ENCODE measurements at regions not wholly inside any gene's neighbourhood (a gene's known extent, or its start where the extent isn't known, plus 50 kb on each side); places are given as distances from the start of the nearest gene placed in this dataset.

- H3K9me3 Mint-ChIP-seq = no peaks in the 10 kb centered on the region
- Histone ChIP-seq H3K4ac (ENCODE audit: low read depth, low read length) (no peak overlapping the region), H3K9me3 (ENCODE audit: control insufficient read depth, low read depth, low read length) (no peaks in the 10 kb centered on the region), H3K79me1 (ENCODE audit: insufficient read depth, low read depth, low read length, poor library complexity, severe bottlenecking) (no peaks in the 10 kb centered on the region), H2AK5ac (ENCODE audit: insufficient read length, low read length) (no peak overlapping the region), H4K8ac (replicated peaks; ENCODE audit: insufficient read length, low read depth, low read length) (no peak overlapping the region), H3K4me1 (ENCODE audit: insufficient read depth, low read length) (peaks cover 3% of the 10 kb centered on the region; the same call in 1 of the 2 replicates), H3T11ph (ENCODE audit: low read length) (no peak overlapping the region), H2BK5ac (ENCODE audit: insufficient read length, low read length) (no peak overlapping the region), H3K14ac (ENCODE audit: insufficient read depth, low read length) (no peak overlapping the region), H2BK120ac (ENCODE audit: low read depth, low read length, poor library complexity, severe bottlenecking) (no peak overlapping the region), H3K4me2 (ENCODE audit: insufficient read depth, insufficient read length, low read length) (no peak overlapping the region), H4K91ac (ENCODE audit: insufficient read length, low read depth, low read length) (no peak overlapping the region), H3K18ac (ENCODE audit: insufficient read length, low read depth, low read length) (no peak overlapping the region), H3K56ac (ENCODE audit: insufficient read length, low read depth, low read length) (no peak overlapping the region), H3K23ac (ENCODE audit: insufficient read length, low read depth, low read length) (no peak overlapping the region), H2BK12ac (ENCODE audit: insufficient read length, low read depth, low read length) (no peak overlapping the region), H2BK20ac (ENCODE audit: low read depth, low read length, poor library complexity, severe bottlenecking) (no peak overlapping the region), H2AFZ (ENCODE audit: low read length) (no peak overlapping the region), H3K9ac (ENCODE audit: extremely low read depth, insufficient read length, low read length) (no peak overlapping the region), H3K79me2 (ENCODE audit: insufficient read depth, low read length) (no peaks in the 10 kb centered on the region), H3K23me2 (ENCODE audit: insufficient read length, low read depth, low read length, poor library complexity, severe bottlenecking) (no peaks in the 10 kb centered on the region), H3K27me3 (ENCODE audit: insufficient read depth, low read length) (no peaks in the 10 kb centered on the region), H4K20me1 (ENCODE audit: control insufficient read depth, insufficient read depth, insufficient read length) (no peaks in the 10 kb centered on the region), H4K5ac (ENCODE audit: insufficient read length, low read depth, low read length) (no peak overlapping the region), H2BK15ac (ENCODE audit: low read depth, low read length) (no peak overlapping the region), H3K27ac (ENCODE audit: insufficient read length, low read depth, low read length) (no peak overlapping the region)
- peaks cover 0 to under 1% (median 0%) of the 10 kb centered on the region in 3 experiments; a peak in 1 of 7 replicates for H3K36me3 Mint-ChIP-seq (ENCODE audit: insufficient read depth in 1 of 3, low read depth in 3 of 3)
- no peak for DNase-seq
- H3K27me3 Mint-ChIP-seq (ENCODE audit: low read depth) = no peaks in the 10 kb centered on the region
- H3K4me1 Mint-ChIP-seq = peaks cover 0 to 15% of the 10 kb centered on the region in 2 experiments; a peak in 3 of 4 replicates
- no peak for TF ChIP-seq CTCF (conservative IDR thresholded peaks at IDR 0.05)
- no peak overlapping the region; a peak in 1 of 7 replicates for H3K27ac Mint-ChIP-seq
- no CpG with 5 or more reads among the region's 3 CpGs for WGBS (ENCODE audit: extremely low coverage, insufficient read length, low lambda C conversion rate)
- H3K4me3 Mint-ChIP-seq = no peak overlapping the region
These were observed 123.6 kb upstream of the GAP43 start for GRCh38 chr3:115499666-115500065.

Measured in H9 (cell line).